ENCODE measurements at regions not wholly inside any gene's neighbourhood (a gene's known extent, or its start where the extent isn't known, plus 50 kb on each side); places are given as distances from the start of the nearest gene placed in this dataset.

DNA sequence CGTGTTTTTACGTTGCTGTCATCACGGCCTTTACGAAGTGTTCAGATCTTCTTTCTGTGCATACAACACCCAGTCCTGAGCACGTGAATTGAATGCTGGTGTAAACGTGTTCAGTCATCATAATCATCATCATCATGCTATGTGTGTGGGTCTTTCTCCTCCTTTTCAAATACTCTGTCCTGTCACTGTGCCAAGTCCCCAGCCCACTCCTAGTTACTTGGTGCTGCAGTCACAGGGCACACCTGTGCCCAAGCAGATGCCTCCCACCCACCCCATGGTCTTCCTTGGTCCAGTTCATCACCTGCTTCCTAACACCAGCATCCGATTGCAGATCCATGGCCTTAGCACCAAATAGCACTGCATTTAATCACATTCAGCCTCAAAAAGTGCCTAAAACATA, 78.6 kb upstream of the MGMT start:
- TF ChIP-seq, protein P1, sequence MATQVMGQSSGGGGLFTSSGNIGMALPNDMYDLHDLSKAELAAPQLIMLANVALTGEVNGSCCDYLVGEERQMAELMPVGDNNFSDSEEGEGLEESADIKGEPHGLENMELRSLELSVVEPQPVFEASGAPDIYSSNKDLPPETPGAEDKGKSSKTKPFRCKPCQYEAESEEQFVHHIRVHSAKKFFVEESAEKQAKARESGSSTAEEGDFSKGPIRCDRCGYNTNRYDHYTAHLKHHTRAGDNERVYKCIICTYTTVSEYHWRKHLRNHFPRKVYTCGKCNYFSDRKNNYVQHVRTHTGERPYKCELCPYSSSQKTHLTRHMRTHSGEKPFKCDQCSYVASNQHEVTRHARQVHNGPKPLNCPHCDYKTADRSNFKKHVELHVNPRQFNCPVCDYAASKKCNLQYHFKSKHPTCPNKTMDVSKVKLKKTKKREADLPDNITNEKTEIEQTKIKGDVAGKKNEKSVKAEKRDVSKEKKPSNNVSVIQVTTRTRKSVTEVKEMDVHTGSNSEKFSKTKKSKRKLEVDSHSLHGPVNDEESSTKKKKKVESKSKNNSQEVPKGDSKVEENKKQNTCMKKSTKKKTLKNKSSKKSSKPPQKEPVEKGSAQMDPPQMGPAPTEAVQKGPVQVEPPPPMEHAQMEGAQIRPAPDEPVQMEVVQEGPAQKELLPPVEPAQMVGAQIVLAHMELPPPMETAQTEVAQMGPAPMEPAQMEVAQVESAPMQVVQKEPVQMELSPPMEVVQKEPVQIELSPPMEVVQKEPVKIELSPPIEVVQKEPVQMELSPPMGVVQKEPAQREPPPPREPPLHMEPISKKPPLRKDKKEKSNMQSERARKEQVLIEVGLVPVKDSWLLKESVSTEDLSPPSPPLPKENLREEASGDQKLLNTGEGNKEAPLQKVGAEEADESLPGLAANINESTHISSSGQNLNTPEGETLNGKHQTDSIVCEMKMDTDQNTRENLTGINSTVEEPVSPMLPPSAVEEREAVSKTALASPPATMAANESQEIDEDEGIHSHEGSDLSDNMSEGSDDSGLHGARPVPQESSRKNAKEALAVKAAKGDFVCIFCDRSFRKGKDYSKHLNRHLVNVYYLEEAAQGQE (IDR thresholded peaks at IDR 0.05; ENCODE audit: insufficient read depth in 1 of 2, low read depth in 2 of 2, low read length in 2 of 2), result no peak
- TF ChIP-seq POLR2AphosphoS5 (IDR thresholded peaks at IDR 0.05; ENCODE audit: low read depth, low read length), result no peak
- no peak for TF ChIP-seq TAF1 (IDR thresholded peaks at IDR 0.05; ENCODE audit: borderline replicate concordance, insufficient read depth, low read length)

All from PFSK-1 (cell line).